ENCODE measurements at regions not wholly inside any gene's neighbourhood (a gene's known extent, or its start where the extent isn't known, plus 50 kb on each side); places are given as distances from the start of the nearest gene placed in this dataset.
A peak's percentile ranks its signal among the peaks of the same experiment; 100 is the strongest.

DNA sequence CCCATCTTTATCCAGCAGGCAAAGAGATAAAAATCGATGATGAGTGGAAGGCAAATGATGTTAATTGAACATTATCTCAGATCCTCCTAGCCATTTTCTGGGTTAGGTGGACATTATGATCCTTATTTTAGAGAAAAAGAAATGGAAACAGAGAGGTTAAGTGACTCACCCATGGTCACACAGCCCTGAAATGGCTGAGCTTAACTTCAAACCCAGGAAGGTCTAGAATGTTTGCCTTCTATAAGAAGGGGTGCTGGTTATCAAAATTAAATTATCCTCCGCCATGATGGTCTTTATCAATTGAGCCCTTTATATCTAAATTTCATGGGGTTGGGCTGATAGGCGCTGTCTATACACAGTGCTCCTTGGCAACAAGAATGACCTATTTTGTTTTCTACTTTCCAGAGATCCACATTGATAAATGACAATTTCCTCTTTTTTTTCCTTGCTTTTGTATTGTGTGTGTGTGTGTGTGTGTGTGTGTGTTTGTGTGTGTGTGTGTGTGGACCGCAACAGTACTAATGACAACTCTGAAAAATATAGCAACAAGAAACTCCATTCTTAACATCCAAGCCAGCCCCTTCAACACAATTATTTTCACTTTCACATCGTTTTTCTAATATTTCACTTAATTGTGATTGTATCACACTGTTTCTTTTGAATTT lies 571.9 kb downstream of the VRK1 start:
- H3K4me3 ChIP-seq (replicated peaks; ENCODE audit: low read depth, low read length): no peak overlapping the region
- DNase-seq (ENCODE audit: extremely low read depth, insufficient read length): no peak
- TF ChIP-seq, protein P1, sequence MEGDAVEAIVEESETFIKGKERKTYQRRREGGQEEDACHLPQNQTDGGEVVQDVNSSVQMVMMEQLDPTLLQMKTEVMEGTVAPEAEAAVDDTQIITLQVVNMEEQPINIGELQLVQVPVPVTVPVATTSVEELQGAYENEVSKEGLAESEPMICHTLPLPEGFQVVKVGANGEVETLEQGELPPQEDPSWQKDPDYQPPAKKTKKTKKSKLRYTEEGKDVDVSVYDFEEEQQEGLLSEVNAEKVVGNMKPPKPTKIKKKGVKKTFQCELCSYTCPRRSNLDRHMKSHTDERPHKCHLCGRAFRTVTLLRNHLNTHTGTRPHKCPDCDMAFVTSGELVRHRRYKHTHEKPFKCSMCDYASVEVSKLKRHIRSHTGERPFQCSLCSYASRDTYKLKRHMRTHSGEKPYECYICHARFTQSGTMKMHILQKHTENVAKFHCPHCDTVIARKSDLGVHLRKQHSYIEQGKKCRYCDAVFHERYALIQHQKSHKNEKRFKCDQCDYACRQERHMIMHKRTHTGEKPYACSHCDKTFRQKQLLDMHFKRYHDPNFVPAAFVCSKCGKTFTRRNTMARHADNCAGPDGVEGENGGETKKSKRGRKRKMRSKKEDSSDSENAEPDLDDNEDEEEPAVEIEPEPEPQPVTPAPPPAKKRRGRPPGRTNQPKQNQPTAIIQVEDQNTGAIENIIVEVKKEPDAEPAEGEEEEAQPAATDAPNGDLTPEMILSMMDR (IDR thresholded peaks at IDR 0.05; ENCODE audit: insufficient read depth, low read length, poor library complexity, severe bottlenecking): no peak

DNA sequence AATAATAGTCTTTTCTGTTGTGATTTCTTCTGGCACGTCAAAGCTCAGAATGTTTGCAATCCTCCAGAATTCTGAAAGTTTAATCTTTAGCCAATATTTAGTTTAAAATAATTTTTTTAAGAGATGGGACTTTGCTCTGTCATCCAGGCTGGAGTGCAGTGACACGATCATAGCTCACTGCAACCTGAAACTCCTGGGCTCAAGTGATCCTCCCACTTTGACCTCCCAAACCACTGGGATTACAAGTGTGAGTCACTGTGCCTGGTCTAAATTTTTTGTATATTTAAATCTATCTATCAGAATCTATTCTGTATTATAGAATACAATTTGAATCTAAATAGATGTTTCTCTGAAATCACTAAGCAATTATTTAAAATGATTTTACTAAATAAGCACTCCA lies 572.7 kb downstream of the VRK1 start:
- no peak overlapping the region for H3K4me3 ChIP-seq (replicated peaks; ENCODE audit: low read depth, low read length)

More for the DNA sequence above, 571.9 kb downstream of the VRK1 start:
- Histone ChIP-seq H3K27me3 (replicated peaks; ENCODE audit: control insufficient read depth, insufficient read depth, low read length) (no peaks in the 10 kb centered on the region), H3K36me3 (ENCODE audit: control insufficient read depth, insufficient read depth, low read length) (no peaks in the 10 kb centered on the region)

DNA sequence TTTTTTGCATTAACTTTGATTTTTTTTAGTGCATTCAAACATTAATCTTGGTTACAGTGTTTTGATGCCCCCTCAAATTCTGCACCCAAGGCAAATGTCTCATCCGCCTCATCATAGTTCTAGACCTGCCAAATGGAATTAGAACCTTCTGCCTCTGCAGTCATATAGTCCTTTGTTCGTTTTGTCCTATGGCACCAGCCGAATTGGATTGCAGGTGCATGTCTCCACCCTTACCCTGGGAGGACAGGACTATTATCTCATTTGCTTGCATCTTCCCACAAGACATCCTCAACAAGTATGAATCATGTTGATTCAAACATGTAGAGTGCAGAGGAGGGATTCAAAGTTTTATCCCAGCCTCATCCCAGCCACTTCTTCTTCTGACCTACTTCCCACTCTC lies 579.1 kb downstream of the VRK1 start:
- no peaks in the 10 kb centered on the region for H3K27me3 ChIP-seq (replicated peaks; ENCODE audit: control insufficient read depth, insufficient read depth, low read length)
- TF ChIP-seq, protein P1 (IDR thresholded peaks at IDR 0.05; ENCODE audit: insufficient read depth, low read length, poor library complexity, severe bottlenecking): no peak
- DNase-seq (ENCODE audit: extremely low read depth, insufficient read length): no peak
- no peaks in the 10 kb centered on the region for H3K36me3 ChIP-seq (ENCODE audit: control insufficient read depth, insufficient read depth, low read length)
- no peak overlapping the region for H3K4me3 ChIP-seq (replicated peaks; ENCODE audit: low read depth, low read length)

More for the DNA sequence above, 572.7 kb downstream of the VRK1 start:
- Histone ChIP-seq H3K27me3 (replicated peaks; ENCODE audit: control insufficient read depth, insufficient read depth, low read length) (no peaks in the 10 kb centered on the region), H3K36me3 (ENCODE audit: control insufficient read depth, insufficient read depth, low read length) (no peaks in the 10 kb centered on the region)
- DNase-seq (ENCODE audit: extremely low read depth, insufficient read length): no peak
- TF ChIP-seq, protein P1 (IDR thresholded peaks at IDR 0.05; ENCODE audit: insufficient read depth, low read length, poor library complexity, severe bottlenecking): no peak

DNA sequence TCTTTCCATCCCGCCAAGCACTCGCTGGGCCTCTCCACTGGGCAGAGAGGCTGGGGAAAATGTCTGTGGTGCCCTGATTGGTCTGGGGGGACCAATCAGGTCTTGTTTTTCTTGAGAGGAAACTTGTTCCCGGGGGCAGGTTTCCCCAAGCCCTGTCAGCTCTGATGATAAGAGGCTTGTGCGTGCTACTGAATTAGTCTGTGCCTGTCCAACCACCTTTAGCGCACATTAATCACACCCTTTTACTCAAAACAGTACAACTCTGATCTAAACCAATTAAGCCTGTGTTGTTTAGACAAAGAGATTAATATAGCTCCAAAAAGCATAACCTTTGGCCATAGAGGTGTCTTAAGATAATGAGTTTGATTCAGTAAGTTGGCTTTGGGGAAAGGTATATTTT lies 580.4 kb downstream of the VRK1 start:
- Histone ChIP-seq H3K27me3 (replicated peaks; ENCODE audit: control insufficient read depth, insufficient read depth, low read length) (no peaks in the 10 kb centered on the region), H3K4me3 (replicated peaks; ENCODE audit: low read depth, low read length) (no peak overlapping the region), H3K36me3 (ENCODE audit: control insufficient read depth, insufficient read depth, low read length) (no peaks in the 10 kb centered on the region)
- peak; percentile 40 for DNase-seq (ENCODE audit: extremely low read depth, insufficient read length)
- TF ChIP-seq, protein P1 (IDR thresholded peaks at IDR 0.05; ENCODE audit: insufficient read depth, low read length, poor library complexity, severe bottlenecking): no peak

DNA sequence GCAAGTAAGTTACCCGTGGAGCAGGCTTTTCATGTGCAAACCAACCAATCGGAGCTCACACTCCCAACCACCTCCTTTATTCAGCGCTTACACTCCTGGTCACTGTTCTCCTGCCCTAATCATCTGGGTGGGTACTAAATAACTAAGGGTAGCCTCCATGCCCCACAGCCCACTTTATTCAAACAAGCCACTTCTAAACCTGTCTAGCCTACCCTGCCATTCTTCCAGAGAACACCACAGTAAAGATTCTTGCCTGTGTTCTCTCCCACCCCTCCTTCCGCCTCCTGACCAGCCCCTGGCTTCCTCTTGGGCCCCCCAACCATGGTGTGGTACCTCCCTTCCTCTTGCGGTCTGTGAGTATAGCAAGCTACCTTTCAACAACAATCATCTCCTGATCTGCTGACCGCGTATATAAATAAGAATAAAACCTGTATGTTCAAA lies 581.9 kb downstream of the VRK1 start:
- TF ChIP-seq, protein P1 (IDR thresholded peaks at IDR 0.05; ENCODE audit: insufficient read depth, low read length, poor library complexity, severe bottlenecking): no peak
- Histone ChIP-seq H3K27me3 (replicated peaks; ENCODE audit: control insufficient read depth, insufficient read depth, low read length) (no peaks in the 10 kb centered on the region), H3K4me3 (replicated peaks; ENCODE audit: low read depth, low read length) (no peak overlapping the region), H3K36me3 (ENCODE audit: control insufficient read depth, insufficient read depth, low read length) (no peaks in the 10 kb centered on the region)
- DNase-seq (ENCODE audit: extremely low read depth, insufficient read length): no peak

DNA sequence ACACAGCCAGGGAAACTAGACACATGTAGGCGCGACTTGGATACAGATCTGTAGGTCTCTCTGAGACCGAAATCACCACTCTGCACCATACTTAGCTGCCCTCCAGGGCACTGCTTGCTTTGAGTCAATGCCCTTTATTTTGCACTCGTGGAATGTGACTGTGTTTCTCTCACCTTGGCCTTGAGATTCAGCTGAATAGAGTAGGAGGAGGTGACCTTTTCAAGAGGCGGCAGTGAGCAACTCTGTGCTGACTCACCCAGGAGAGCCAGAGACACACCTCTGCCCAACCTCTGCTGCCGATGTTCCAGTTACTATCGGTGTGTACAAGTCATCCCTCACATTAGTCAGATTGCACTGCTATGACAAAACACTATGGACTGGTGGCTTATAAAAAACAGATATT lies 583.4 kb downstream of the VRK1 start:
- H3K4me3 ChIP-seq (replicated peaks; ENCODE audit: low read depth, low read length): no peak overlapping the region
- TF ChIP-seq, protein P1 (IDR thresholded peaks at IDR 0.05; ENCODE audit: insufficient read depth, low read length, poor library complexity, severe bottlenecking): no peak
- no peaks in the 10 kb centered on the region for H3K36me3 ChIP-seq (ENCODE audit: control insufficient read depth, insufficient read depth, low read length)
- H3K27me3 ChIP-seq (replicated peaks; ENCODE audit: control insufficient read depth, insufficient read depth, low read length): no peaks in the 10 kb centered on the region
- DNase-seq (ENCODE audit: extremely low read depth, insufficient read length): no peak

All from GM06990 (cell line).